ENCODE measurements at regions not wholly inside any gene's neighbourhood (a gene's known extent, or its start where the extent isn't known, plus 50 kb on each side); places are given as distances from the start of the nearest gene placed in this dataset.
A peak's percentile ranks its signal among the peaks of the same experiment; 100 is the strongest.

GRCh38 chr10:69715899-69716606 lies 85.7 kb upstream of the COL13A1 start:
- H3K4me3 ChIP-seq (ENCODE audit: control insufficient read depth, low read depth, low read length) = no peak overlapping the region
- TF ChIP-seq CTCF (conservative IDR thresholded peaks at IDR 0.05; ENCODE audit: control insufficient read depth, insufficient read depth, low read depth, low read length) = no peak
- no peak for DNase-seq (ENCODE audit: low read depth)

- peak; percentile 38 for DNase-seq (ENCODE audit: low read depth)
- peak; percentile 73 for TF ChIP-seq CTCF (conservative IDR thresholded peaks at IDR 0.05; ENCODE audit: control insufficient read depth, insufficient read depth, low read depth, low read length)
- no peak overlapping the region for H3K4me3 ChIP-seq (ENCODE audit: control insufficient read depth, low read depth, low read length)
These were observed 84.8 kb upstream of the COL13A1 start for GRCh38 chr10:69716711-69717560.

- TF ChIP-seq CTCF (conservative IDR thresholded peaks at IDR 0.05; ENCODE audit: control insufficient read depth, insufficient read depth, low read depth, low read length) = no peak
- DNase-seq (ENCODE audit: low read depth) = no peak
- H3K4me3 ChIP-seq (ENCODE audit: control insufficient read depth, low read depth, low read length) = no peak overlapping the region
These were observed 82.8 kb upstream of the COL13A1 start for GRCh38 chr10:69718951-69719350.

- DNase-seq (ENCODE audit: low read depth) = no peak
- H3K4me3 ChIP-seq (ENCODE audit: control insufficient read depth, low read depth, low read length) = no peak overlapping the region
- TF ChIP-seq CTCF (conservative IDR thresholded peaks at IDR 0.05; ENCODE audit: control insufficient read depth, insufficient read depth, low read depth, low read length) = no peak
These were observed 79.9 kb upstream of the COL13A1 start for GRCh38 chr10:69721690-69722310.

GRCh38 chr10:69723653-69724052 lies 78.1 kb upstream of the COL13A1 start:
- H3K4me3 ChIP-seq (ENCODE audit: control insufficient read depth, low read depth, low read length) = no peak overlapping the region
- TF ChIP-seq CTCF (conservative IDR thresholded peaks at IDR 0.05; ENCODE audit: control insufficient read depth, insufficient read depth, low read depth, low read length) = no peak
- no peak for DNase-seq (ENCODE audit: low read depth)

GRCh38 chr10:69726850-69727249 lies 74.9 kb upstream of the COL13A1 start:
- DNase-seq (ENCODE audit: low read depth) = no peak
- TF ChIP-seq CTCF (conservative IDR thresholded peaks at IDR 0.05; ENCODE audit: control insufficient read depth, insufficient read depth, low read depth, low read length) = no peak
- H3K4me3 ChIP-seq (ENCODE audit: control insufficient read depth, low read depth, low read length) = no peak overlapping the region

Data from fibroblast of mammary gland (primary cell).